ENCODE measurements at regions not wholly inside any gene's neighbourhood (a gene's known extent, or its start where the extent isn't known, plus 50 kb on each side); places are given as distances from the start of the nearest gene placed in this dataset.

DNA sequence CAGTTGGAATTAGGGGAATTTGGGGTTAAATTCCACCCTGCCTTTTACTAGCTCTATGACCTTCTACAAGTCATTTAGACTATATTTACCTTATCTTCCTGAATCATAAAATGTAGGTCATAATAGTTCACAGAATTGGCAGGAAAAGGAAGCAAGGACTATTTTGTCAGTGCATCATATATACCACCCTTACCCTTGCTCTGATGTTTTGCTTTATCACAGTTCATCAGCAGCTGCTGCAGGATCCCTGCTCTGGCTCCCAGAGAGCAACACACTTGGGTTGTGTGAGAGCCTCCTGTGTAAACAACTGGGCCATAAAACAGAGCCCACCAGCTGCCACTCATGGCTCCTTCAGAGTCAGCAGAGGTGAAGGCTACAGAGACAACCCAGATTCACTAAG is 631.6 kb upstream of the CAMK1G start:
- no peak for TF ChIP-seq CTCF (IDR thresholded peaks at IDR 0.05; ENCODE audit: low read length)
- no peak for TF ChIP-seq EZH2 (optimal IDR thresholded peaks at IDR 0.05; ENCODE audit: low read depth, low read length)

Data from MM.1S (cell line).